ENCODE measurements at regions not wholly inside any gene's neighbourhood (a gene's known extent, or its start where the extent isn't known, plus 50 kb on each side); places are given as distances from the start of the nearest gene placed in this dataset.

DNA sequence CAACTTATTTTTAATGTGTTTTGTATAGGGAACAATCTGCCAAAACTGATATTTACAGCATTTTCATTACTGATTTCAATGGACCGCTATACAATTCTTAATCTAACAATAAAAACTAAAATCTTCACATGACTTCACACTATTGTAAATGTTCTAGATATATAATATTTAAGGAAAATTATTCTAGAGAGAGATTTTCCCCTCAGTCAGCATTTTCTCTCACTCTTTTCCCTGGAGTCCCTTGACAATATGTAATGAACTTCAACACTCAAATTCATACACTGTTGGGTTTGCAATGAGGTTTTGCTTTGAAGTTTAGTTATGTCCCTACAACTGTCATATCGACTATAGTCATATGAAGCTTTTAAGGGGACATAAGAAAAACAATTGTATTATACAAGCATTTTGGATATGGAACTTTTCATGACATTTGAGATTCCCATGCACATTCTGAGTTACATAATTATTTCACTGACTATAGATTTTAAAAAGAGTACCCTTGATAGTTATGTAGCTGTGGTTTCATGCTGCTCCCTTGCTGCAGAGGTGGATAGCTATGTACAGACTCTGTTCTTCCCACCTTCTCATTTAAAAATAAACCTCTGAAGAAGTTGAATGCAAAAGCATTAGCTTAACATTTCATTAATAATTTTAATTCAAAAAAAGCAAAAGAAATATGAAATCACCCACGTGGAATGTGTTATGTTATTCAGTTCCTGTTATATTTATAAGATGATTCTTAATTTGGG, 338.5 kb downstream of the AKAIN1 start:
- no peak for DNase-seq (ENCODE audit: extremely low read depth in 1 of 2, low read depth in 1 of 2)

DNA sequence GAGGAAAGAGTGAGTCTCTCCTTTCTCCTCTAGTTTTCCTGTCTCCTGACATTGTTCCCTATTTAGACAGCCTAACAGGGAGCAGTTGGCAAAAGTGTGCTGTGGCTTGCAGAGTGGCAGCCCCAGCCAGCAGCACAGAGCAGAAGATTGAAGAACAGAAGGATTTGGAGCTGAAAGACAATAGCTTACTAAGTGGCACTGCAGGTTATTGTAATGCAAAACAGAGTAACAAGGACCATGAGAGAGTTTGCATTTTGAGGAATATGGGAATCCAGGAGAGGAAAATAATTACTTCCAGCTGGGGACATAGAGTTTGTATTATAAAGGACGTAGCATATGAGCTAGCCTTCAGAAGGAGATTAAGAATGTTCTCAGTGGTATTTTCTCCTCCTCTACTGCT, 342.4 kb downstream of the AKAIN1 start:
- DNase-seq (ENCODE audit: extremely low read depth in 1 of 2, low read depth in 1 of 2) = no peak

DNA sequence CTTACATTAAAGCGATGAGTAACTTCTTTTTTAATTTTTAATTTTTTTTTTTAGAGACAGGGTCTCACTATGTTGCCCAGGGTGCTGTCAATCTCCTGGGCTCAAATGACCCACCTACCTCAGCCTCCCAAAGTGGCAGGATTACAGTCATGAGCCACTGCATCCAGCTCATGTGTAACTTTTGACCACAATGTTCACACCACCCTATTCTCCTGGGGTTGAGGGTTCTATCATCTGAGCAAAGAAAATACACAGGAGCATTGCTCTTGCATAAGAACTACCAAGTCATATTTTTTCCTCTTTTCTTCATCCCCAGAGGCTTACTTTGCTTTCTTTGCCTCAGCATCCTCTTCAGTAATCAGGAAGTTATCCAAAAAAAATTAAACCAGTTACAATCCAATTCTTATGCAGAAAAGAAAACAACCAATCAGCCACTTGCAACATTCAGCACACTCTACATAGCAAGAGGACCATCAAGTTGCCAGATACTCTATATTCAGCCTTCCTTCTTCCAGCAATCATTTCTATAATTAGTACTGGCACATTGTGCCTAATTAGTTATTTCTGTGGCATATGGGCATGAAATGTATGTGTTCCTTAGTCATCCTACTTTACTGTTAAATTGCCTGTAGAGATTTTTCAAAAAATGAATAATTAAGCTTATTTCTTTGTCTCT, 345.6 kb downstream of the AKAIN1 start:
- DNase-seq (ENCODE audit: extremely low read depth in 1 of 2, low read depth in 1 of 2) = no peak

DNA sequence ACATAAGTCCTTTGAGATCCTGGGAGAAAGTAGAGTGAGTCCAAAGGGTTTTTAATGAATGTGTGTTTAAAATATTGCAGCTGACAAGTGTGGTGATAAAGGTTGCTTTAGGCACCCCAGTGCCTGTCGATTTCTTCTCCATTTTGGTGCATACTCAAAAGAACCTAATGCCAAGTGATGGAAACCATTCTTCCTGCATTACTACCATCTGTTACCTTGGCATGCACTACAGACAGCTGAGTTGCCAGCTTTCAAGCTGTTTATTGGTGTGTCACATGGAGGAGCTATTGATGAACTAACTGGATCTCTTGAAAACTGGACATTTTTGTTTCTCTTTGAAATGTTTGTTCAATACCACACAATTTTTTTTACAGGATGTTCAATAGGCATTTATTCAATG, 350.0 kb downstream of the AKAIN1 start:
- no peak for DNase-seq (ENCODE audit: extremely low read depth in 1 of 2, low read depth in 1 of 2)

DNA sequence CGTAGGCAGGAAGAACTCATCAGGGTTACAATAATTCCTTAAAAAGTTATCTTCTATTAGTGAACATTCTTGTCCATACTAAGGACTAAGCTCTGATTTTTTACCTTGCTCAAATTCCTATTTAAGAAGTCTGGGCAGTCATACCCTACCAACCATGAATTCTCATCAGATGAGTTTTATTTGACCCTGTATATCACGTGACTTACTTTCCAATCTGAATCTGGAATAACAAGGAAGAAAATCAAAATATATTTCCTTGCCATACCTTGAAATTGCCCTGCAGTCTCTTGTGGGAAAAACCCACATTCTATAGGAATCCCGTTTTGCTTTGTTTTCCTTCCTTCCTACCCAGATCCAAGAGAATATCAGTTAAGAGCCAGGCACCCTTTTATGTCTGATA, 352.7 kb downstream of the AKAIN1 start:
- no peak for DNase-seq (ENCODE audit: extremely low read depth in 1 of 2, low read depth in 1 of 2)

DNA sequence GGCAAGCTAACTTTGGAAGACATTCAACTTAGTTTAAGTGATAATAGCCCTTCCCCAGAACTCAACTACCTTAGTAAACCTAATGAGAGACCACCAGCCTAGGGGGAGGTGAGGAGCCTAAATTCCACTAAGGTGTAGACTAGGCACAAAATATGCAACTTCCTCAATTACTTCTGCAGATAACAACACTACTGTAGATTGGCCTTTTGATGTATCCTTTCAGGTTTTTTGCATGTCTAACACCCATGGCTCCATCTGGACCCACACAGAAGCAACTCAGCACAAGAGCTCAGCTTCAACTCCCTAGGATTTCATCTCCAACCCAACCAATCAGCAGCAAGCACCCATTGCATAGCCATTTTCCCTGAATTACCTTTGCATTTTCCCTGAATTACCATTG, 353.3 kb downstream of the AKAIN1 start:
- no peak for DNase-seq (ENCODE audit: extremely low read depth in 1 of 2, low read depth in 1 of 2)

DNA sequence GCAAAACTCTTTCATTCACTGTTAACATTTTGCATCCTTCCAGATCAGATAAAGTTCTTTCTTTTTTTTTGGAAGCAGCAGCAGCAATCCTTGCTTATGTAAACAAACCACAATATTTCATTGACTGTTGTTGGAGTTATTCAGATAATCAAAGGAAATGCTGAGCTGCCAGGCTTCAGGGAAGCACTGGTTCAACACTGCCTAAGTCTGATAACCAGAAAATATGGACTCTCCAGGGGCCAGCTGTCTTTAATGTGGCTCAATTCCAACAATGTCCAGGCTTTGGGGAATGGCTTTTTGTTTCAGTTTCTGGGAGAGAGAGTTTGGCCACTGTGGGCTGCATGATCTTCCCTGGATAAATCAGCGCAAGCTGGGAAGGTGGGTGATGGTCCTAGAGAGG, 354.3 kb downstream of the AKAIN1 start:
- no peak for DNase-seq (ENCODE audit: extremely low read depth in 1 of 2, low read depth in 1 of 2)

DNA sequence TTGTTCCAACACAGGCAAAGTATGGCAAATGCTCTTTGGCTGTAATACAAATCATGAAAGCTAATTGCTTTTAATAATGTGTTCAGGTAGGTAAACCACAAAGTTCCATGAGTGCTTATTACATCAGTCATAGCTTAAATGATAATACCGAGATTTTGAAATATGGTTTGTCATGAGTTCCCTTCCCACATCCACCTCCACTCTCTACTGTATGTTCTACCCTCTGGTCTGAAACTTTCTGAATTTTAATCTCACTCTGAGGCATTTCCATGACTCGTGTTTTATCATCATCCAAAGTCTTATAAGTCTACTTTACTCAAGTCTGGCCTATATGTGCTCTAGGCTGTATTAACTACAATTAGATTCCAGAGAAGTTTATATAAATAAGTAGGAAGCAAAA, 354.8 kb downstream of the AKAIN1 start:
- no peak for DNase-seq (ENCODE audit: extremely low read depth in 1 of 2, low read depth in 1 of 2)

DNA sequence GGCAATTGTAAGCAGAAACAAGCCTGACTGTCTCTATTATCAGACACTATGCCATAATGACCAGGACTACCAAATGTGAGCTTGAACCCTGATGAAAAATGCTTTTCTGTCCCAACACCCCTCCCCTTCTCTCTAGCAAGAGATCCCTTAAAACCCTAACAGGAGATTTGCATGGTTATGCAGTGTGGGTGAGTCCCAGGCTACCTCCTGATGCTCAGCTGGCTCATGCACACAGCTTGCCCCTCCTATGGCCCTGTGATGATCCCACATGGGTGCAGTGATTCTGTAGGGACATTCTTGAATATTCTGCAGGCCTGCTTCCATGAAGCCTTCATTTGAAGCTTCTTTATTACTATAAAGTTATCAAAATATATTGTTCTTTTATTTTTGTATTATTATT, 357.4 kb downstream of the AKAIN1 start:
- DNase-seq (ENCODE audit: extremely low read depth in 1 of 2, low read depth in 1 of 2) = no peak

DNA sequence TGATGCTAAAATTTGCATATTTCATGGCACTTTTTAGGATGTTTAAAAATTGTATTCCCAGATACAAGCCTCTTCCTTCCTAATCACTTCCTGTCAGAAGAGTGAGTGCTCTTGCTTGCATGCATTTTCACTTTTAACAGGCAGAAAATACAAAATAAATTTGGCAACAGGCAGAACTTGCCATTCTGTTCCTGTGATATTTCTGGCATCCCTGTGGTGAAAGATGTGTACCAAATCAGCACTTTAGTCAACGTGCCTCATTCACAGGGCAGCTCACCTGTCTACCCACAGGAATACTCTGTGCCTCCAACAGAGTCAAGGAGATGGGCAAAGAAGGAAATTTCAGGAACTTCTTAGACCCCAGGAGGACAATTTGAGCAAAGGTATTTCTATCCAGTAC, 360.9 kb downstream of the AKAIN1 start:
- no peak for DNase-seq (ENCODE audit: extremely low read depth in 1 of 2, low read depth in 1 of 2)

DNA sequence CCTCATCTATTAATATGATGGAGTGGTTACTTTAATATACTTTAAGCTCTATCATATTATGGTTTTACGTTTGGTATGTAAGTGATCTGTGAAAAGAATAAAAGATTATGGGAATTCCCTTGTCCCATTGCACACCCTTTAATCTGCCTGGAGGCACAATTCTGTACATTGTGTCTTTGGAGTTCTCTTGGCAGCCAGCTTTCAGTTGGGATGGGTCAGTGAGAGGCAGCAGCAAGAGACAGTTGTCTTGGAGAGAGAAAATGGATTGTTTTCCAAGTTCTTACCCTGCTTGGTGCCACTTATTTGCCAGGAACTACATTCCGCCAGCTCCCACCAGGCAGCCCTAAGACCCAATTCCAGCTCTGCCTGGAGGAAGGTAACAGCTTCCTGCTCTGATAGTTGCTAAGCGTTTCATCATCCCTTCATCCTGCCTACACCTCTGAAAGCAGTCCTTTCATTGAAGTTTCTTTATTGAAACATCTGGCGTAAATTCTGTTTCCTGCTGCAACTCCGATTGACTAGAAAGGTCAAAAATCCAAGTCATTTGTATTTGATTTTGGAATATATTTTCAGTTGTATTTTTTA, 365.2 kb downstream of the AKAIN1 start:
- no peak for DNase-seq (ENCODE audit: extremely low read depth in 1 of 2, low read depth in 1 of 2)

DNA sequence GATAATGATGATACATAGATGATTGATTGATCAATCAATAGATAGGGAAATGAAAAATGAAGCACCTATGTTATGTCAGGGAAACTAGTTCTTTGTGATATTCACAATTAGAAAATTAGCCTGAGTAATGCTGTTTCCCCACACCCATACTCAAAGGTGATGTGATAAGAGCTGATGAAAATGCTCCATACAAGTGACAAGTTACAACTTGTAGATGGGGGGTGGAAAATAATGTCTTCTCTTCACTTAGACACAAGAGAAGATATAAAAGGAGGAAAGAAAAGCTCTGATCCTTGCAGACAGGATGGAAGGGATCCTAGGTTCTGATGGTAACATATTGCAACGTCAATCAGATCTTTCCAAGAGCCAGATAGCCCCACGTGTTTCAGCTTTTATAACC, 365.9 kb downstream of the AKAIN1 start:
- DNase-seq (ENCODE audit: extremely low read depth in 1 of 2, low read depth in 1 of 2) = no peak

DNA sequence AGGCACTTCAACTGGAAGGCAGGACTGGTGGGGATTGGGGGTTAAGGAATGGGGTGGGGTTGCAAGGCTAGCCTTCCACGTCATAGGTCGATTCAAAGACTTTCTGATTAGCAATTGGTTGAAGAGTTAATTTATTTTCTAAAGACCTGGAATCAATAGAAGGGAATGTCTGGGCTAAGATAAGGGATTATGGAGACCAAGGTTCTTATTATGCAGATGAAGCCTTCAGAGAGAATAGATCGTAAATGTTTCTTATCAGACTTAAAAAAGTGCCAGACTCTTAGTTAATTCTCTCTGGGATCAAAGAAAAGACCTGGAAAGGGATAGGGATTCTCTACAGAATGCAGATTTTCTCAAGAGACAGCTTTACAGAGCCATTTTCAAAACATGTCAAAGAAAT, 368.0 kb upstream of the DLGAP1 start:
- DNase-seq (ENCODE audit: extremely low read depth in 1 of 2, low read depth in 1 of 2) = no peak

DNA sequence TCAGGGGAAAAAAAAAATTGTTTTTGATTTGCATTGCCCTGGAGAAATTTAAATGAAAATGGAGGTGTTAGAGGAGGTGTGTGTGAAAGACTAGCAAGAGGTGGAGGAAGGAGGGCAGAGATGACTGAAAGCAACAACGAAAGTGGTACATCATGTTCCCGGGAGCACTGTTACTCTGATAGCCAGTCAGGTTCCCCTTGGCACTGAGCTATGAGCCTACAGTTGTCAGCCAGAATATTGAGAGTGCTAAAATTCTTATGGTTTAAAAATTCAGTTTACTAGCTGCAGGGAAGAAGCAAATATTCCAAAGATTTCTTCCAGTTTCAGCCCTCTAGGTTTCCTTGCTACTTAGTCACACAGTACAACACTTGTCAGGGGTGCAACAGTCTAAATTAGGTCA, 366.7 kb upstream of the DLGAP1 start:
- no peak for DNase-seq (ENCODE audit: extremely low read depth in 1 of 2, low read depth in 1 of 2)

DNA sequence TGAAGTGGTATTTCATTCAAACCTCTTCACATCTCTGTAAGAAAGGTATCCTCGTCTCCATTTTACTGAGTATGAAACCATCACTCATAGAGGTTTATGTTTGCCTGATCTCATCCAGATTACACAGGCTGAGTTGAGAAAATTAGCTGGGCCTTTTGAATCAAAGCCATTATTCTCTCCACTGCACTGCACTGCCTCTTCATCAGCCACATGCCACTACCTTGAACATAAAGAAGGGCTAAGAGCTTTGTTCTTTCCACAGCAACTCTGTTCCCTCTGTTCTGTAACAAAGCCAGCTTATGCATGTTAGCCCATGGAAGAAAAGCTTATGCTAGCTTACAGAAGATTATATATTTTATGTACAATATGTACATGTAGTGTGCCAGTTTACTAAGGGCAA, 362.6 kb upstream of the DLGAP1 start:
- no peak for DNase-seq (ENCODE audit: extremely low read depth in 1 of 2, low read depth in 1 of 2)

DNA sequence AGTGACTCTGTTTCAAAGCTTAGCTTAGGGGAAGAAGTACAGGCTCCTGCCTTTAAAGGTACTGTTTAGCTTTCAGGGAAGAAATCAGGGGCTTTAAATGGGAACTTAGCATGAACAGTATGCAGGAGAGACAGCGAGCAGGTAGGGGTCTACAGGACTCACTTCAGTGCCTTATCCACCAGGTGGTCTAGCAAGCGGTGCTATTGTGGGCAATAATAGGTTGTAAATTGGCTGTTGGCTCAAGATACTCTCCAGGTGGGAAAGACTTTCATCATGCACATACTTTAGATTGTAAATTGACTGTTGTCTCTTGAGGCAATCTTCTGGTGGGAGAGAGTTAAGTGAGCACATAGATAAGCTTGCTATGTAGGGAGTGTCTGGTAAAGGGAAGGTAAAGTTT, 358.6 kb upstream of the DLGAP1 start:
- DNase-seq (ENCODE audit: extremely low read depth in 1 of 2, low read depth in 1 of 2) = no peak

DNA sequence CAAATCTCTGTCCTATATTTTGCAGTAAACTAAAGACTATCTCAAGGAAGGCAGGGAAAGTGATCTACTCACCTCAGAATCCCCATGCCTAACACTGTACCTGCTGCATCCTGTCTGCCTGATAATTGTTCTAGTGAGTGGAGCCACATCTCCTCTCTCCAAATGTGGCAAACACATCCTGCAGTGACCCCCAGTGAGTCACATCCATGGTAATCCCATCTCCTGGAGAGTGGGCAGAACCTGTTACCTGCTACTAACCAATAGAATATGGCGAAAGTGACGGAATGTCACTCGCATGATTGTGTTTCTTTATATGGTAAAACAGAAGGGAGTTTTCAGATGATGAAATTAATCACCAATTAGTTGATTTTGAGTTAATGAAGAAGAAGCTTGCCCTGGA, 353.8 kb upstream of the DLGAP1 start:
- DNase-seq (ENCODE audit: extremely low read depth in 1 of 2, low read depth in 1 of 2) = no peak

DNA sequence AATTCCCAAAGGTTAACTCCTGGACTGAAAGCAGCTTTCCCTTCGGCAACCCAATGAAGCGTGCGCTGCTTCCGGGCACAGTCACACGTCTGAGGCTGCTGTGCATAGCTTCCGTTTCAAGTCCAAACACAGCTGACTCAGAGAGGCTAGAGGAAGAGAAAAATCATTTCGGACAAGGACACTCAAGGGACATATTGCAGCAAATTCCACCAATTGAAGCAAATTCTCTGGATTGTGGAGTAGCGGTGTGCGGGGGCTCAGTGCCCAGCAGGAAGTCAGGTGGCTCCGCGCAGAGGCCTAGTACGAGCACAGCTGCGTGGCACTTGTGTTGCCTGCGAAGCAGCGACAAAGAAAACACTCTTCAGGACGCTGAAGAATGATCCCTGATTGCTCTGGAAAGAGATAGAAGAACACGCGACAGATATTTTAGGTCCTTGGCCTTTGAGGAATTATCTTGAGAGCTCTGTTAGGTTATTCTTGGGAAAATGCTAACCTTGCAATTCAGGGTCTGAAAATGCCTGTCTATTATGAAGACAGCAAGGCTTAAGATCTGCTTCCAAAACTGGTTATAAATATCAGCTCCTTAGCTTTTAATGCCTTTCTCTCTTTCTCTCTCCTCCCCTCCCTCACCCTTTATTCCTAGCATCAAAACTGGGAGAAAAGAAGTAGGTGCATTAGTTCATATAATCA, 352.6 kb upstream of the DLGAP1 start:
- no peak for DNase-seq (ENCODE audit: extremely low read depth in 1 of 2, low read depth in 1 of 2)

DNA sequence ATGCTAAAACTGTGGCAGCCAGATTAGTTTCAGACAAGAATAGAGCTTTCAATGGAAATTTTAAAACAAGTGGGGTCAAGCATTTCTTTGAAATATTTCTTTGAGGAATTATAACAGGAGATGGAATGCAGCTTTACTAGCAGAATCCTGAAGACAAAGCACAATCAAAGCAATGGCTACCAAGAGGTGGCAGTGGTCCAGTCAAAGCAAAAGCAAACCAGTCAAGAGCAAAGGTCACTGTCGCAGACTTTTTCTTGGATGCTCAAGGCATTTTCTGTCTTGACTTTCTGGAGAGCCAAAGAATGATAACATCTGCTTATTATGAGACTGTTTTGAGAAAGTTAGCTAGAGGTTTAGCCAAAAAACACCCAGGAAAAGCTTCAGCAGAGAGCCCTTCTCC, 351.2 kb upstream of the DLGAP1 start:
- no peak for DNase-seq (ENCODE audit: extremely low read depth in 1 of 2, low read depth in 1 of 2)

DNA sequence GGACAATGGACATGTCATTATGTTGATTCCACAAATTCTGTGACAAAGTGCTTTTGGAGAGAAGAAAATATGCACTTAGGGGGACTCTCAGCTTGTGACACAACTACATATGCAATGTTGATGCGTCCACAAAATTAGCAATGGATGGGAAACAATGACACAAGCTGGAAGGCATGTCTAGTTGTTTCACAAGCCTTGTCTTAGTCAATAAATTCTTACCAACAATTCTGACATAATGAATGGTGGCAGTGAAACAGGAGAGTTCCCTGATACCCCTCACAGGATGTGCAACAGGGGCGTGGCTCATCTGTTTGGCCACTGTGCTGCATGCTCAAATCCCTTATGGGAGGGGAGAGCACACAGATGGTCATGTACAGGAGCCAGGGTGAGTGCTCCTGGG, 347.2 kb upstream of the DLGAP1 start:
- DNase-seq (ENCODE audit: extremely low read depth in 1 of 2, low read depth in 1 of 2) = no peak

DNA sequence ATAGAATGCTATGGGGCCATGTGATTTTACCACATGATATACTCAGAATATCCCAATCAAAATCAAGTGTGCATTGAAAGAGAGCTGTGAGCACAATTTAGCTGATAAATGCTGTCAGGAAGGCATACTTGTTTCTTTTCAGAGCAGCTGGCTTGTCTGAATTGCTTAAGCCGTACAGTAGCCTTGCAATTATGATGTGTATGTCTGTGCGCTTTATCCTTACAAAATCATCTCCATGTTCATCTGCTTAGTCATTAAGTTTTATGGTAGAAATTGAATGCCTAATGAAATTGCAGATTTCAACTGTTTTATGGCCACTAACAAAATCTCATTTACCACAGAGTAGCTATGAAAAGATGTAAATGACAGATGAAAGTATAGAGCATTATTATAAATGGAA, 346.0 kb upstream of the DLGAP1 start:
- no peak for DNase-seq (ENCODE audit: extremely low read depth in 1 of 2, low read depth in 1 of 2)

All from activated CD8-positive, alpha-beta memory T cell treated with anti-CD3 and anti-CD28 coated beads for 1 hour (primary cell).